ENCODE measurements at regions not wholly inside any gene's neighbourhood (a gene's known extent, or its start where the extent isn't known, plus 50 kb on each side); places are given as distances from the start of the nearest gene placed in this dataset.
A peak's percentile ranks its signal among the peaks of the same experiment; 100 is the strongest.

DNA sequence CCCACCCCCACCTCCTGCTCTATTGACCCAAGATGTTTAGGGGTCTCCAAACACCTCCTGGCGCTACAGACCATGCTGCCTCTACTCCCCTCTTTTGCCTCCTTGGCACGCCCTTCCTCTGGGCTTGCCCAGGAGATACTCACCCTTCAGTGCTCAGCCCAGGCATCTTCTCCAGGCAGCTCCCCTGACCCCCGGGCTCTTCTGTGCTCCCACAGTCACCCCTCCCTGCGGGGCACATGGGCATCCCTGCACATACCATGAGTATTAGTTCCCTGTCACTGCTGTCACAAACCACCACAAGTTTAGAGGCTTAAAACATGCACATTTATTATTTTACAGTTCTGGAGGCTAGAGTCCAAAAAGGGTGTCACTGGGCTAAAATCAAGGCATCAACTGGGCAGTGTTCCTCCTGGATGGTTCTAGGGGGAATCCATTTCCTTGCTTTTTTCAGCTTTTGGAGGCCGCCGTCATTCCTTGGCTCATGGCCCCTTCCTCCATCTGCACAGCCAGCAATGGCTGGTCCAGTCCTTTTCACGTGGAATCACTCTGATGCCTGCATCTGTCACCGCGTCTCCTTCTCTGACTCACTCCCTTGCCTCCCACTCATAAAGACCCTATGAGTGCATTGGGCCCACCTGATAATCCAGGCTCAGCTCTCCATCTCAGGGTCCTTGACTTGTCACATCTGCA, 230.4 kb upstream of the COPS8 start:
- no peak for DNase-seq (ENCODE audit: low spot score)

DNA sequence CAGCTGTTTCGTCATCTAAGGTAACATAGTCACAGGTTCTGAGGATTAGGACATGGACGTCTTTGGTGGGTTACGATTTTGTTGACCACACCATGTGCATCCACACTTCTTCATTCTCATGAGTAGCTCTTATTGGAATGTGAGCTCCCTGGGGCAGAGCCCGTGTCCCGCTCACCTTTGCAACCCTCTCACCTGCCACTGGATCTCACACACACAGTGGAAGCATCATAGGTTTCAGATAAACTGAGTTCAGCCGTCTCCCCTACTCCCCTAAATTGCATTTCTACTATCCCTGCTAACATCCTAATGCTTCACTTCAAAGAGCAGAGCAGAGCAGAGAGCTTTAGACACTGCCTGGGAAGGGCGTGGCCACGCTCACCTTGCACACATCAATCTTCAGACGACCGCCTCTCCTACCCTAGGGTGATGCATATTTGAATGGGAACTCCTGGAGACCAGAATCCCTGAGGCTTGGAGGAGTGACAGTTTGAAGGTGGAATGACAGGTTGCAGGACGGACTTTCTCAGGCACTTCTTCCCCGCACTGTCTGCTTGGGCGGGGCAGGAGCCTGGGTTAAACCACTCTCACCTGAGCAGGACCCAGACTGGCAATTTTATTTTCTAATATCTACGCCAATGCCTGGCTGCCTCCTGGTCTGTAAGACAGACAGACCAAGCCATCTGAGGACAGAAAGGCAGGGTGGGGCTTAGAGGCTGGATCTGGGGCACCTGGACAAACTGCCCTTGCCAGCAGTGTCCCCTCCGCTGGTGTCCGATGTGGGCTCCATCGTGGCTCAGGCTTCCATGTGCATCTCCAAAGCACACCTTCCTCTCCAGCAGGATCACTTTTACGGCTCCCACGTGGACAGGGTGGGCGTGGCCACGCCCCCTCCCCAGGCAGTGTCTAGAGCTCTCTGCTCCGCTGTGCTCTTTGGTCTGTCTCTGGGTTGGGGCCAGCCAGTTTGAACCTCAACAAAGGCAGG, 229.5 kb upstream of the COPS8 start:
- DNase-seq (ENCODE audit: low spot score), result no peak

GRCh38 chr2:236856848-236857235, 228.8 kb upstream of the COPS8 start:
- no peak for DNase-seq (ENCODE audit: low spot score)

GRCh38 chr2:236857246-236857645, 228.4 kb upstream of the COPS8 start:
- no peak for DNase-seq (ENCODE audit: low spot score)

GRCh38 chr2:236857781-236858180, 227.9 kb upstream of the COPS8 start:
- DNase-seq (ENCODE audit: low spot score), result no peak

DNA sequence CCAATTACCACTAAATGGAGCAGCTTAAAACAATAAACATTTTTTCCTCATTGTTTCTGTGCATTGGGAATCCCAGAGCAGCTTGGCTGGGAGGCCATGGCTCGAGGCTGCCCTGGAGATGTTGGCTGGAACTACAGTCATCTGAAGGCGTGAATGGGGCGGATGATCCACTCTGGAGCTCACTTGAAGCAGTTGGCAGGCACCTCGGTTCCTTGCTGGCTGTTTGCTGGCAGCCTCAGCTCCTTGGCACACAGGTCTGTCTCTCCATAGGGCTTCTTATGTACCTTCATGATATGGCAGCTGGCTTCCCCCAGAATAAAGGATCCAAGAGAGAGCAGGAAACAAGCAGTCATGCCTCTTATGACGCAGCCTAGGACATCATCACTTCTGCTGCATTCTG, 227.0 kb upstream of the COPS8 start:
- DNase-seq (ENCODE audit: low spot score), result peak; percentile 19

DNA sequence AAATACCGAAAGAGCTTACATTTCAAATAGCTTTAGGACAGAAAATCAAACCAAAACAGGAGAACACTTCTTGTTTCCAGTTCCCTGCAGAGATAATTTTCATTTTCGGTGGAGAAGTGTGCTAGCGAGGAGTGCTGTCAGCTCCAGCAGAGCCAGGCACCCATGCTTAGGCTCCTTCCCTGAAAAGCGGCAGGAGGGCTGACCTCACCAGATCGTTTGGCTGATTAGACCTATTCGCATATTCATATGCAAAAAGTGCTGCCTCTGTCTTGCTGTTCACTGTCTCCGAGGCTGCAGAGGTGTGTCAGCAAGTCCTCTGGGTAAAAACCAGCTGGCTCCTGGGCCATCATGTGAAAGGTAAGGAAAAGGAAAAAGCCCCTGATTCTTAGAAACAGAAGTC, 225.8 kb upstream of the COPS8 start:
- DNase-seq (ENCODE audit: low spot score), result no peak

GRCh38 chr2:236861196-236861875, 224.4 kb upstream of the COPS8 start:
- no peak for DNase-seq (ENCODE audit: low spot score)

DNA sequence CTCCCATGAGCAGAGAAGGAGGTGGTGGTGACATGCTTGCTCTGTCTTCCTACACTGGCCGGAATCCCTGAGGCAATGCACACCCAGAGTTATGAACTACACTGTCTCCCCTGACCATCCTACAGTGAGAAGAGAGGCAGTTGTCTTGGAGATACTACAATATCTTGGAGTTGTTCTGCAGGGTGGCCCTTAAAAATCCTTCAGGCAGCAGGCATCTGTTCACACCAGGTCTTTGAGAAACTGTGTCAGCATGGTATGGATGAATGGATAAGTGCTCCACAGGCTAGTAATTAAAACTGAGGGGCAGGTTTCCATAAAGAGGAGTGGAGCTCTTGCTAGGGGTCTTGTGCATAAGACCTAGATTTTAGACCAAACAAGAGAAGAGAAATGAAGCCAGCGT, 223.7 kb upstream of the COPS8 start:
- DNase-seq (ENCODE audit: low spot score), result no peak

DNA sequence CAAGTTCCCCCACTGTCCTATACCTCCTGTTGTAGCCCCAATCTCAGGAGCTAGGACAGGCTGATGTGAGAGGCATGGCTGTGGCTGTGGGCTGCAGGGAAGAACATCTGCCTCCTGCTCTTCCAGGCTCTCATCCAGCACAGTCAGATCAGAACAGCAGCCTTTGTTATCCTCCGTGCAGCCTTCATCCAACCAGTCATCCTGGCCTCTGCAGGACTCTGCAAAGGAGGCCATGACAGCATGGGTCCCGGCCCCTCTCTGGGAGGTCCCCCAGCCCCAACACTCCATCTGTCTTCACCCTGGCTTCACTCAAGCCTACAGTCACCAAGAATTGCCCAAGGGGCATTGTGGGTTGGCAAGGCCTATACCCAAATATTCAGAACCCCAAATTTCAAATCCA, 223.2 kb upstream of the COPS8 start:
- no peak for DNase-seq (ENCODE audit: low spot score)

DNA sequence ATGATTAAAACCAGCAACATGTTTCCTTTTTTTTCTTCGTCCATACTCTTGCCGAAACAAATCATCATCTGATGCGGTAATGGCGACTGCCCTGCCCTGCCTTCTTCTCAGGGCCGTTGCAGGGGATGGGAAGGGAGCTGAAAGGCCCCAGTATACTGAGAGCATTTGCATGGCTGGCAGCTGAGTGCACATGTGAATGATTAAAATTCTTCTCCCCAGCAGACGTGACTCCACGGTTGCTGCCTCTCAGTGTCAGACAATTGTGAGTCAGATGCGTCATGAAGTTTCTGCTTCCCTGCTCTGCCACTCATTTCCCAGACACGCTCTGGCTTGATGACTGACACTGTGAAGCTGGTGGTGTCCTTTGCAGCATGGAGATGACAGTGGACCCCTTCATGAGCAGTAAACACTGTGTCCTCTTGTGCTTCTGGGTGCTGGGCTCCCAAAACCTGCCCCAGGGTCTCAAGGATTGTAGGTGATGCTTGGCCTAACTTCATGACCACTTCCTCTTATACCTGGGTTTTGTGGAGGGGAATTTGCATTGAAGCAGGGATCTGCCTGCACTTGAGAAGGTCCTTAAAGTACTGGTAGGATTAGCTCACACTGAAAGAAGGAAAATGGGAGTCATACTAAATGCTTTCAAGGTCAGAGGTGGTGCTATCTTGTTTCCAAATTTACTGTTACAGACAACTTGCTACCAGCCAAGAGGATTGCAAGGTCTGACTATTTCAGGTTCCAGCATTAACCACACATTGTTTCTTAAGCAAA, 222.5 kb upstream of the COPS8 start:
- no peak for DNase-seq (ENCODE audit: low spot score)

- no peak for DNase-seq (ENCODE audit: low spot score)
Measured at GRCh38 chr2:236863729-236864126, 222.0 kb upstream of the COPS8 start.

DNA sequence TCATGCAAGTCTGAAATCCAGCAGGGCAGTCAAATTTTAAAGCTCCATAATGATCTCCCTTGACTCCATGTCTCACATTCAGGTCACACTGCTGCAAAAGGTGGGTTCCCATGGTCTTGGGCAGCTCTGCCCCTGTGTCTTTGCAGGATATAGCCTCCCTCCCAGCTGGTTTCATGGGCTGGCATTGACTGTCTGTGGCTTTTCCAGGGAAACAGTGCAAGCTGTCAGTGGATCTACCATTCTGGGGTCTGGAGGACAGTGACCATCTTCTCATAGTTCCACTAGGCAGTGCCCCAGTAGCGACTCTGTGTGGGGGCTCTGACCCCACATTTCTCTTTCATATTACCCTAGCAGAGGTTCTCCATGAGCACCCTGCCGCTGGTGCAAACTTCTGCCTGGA, 220.6 kb upstream of the COPS8 start:
- no peak for DNase-seq (ENCODE audit: low spot score)

DNA sequence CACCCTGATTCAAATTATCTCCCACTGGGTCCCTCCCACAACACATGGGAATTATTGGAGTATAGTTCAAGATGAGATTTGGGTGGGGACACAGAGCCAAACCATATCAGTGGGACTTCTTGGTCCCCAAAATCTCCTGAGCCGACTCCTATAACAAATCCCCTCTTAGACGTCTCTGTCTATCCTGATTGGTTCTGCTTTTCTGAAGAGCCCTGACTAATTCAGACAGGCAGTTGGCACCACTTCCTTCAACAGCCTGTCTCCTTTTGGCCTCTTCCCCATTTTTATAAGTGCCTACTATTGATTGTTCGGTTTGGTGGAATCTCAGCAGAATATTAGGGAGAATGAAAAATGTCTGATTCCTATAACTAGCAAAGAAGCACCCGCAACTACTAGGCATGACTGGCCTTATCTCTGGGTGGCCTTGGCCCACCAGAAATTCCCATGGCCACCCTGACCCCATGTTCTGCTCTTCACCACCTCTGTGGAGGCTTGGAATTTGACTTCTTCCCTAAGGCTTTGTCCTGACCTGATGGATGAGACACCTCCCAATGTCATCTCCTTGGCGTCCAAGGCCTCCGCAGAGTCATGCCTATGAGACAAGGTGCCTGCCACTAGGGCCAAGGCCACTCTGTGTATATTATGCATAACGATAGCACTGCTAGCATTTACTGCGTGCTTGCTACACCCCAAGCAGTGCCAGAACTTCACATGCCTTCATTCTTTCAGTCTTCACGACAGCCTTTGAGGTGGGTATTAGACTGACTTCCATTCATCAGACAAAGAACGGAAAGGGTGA, 218.9 kb upstream of the COPS8 start:
- DNase-seq (ENCODE audit: low spot score), result no peak

DNA sequence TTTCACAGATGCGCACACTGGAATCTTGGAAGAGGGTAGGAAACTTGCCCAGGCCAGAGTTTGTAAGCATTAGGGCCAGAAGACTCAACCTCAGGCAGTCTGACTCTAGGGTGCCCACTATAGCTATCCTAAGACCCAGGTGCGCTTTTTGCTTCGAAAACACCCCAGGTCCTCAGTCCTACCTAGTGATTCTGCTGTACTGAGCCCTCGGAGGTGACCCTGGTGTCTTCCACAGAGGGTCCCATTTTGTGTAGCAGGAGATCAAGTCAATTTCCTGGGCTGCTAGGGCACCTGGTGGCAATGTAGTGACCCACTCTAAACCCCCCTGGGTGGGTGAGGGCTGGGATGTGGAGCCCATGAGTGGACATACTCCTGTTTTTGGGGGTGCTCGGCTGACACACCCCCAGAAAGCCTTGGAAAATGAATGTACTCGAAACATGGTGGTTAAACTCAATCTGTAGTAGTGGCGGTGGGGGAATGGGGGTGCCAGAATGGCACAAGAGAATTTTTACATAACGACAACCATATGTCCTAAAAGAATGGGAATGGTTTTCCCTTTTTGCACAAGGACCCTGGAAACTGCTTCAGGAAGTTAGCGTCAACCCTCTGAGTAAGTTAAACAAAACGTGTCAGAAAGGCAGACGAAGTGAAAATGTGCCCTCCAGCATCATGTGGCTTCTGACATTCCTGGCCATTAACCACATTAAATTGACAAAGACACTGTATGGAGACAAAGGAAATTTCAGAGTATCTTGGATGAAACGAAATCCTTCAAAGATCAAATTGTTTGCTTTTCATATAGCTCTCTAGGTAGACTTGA, 218.0 kb upstream of the COPS8 start:
- no peak for DNase-seq (ENCODE audit: low spot score)

DNA sequence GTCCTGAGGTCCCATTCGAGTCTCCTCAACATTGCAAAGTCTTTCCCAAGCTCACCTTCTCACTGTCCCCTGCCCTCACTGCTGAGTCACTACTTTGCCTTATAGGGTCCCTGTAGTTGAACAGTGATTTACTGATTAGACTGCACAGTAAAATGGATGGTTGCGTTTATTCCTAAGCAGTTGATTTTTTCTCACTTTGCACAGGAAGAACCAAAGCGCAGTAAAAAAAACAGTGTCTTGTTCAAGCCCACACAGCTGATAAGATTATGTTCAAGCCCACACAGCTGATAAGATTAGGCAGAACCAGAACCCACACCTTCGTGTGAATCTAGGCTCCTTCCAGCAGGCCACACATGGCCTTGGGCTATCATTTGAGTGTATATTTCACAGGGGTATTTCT, 215.3 kb upstream of the COPS8 start:
- no peak for DNase-seq (ENCODE audit: low spot score)

DNA sequence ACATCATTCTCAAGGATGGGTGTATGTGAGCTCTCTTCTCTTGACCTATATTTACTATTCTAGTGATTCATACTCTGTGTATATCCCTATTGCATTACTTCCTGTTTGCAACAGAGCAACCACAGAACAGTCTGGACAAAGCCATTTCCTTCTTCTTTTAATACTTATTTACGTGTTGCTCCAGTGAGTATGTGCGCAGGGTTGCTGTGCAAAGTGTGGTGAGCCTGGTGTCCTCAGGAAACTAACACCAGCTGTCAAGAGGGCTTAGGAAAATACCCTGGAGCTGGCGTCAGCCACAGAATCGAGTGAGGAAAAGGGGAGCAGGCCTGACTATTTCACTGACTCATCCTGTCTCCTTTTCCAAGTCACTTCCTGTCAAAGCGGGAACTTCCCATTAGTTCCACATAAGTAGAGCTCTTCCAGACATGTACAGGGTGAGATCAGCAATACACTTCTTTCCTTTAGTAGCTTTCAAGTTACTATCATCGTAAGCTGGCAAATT, 214.1 kb upstream of the COPS8 start:
- peak; percentile 3 for DNase-seq (ENCODE audit: low spot score)

GRCh38 chr2:236872015-236872414, 213.7 kb upstream of the COPS8 start:
- no peak for DNase-seq (ENCODE audit: low spot score)

DNA sequence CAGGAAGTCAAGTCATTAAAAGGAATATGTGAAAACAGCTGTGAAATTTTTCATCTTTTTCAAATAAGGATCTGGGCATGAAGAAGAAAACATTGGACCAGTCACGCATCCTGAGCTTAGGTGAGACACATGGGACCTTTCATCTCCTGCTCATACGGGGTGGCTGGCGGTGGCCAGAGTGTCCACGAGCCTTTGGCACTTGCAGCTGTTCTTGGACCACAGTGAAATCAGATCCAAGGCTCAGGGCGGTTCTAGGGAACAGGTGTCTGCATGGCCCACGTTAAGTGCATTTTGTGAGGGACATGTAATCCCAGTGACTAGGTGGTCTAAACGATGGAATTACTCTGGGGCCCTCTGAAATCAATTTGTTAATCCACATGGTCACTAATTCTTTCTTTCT, 212.7 kb upstream of the COPS8 start:
- DNase-seq (ENCODE audit: low spot score), result no peak

GRCh38 chr2:236873636-236874035, 212.1 kb upstream of the COPS8 start:
- DNase-seq (ENCODE audit: low spot score), result no peak

Measured in cerebellar cortex (tissue), 1 donor.